ENCODE measurements at regions not wholly inside any gene's neighbourhood (a gene's known extent, or its start where the extent isn't known, plus 50 kb on each side); places are given as distances from the start of the nearest gene placed in this dataset.
"Not testable (repeated sequence)": the region's sequence is repeated elsewhere in the genome, so short reads cannot be mapped to it uniquely, and the experiment has no call there.

- DNase-seq (ENCODE audit: low read depth in 3 of 3): no peak
These were observed 51.9 kb upstream of the TBL1XR1 start for GRCh38 chr3:177249203-177249602.

- no peak for DNase-seq (ENCODE audit: low read depth in 3 of 3)
These were observed 52.9 kb upstream of the TBL1XR1 start for GRCh38 chr3:177250151-177250550.

- no peak for DNase-seq (ENCODE audit: low read depth in 3 of 3)
These were observed 54.5 kb upstream of the TBL1XR1 start for GRCh38 chr3:177251755-177252154.

GRCh38 chr3:177257006-177257405 is 59.7 kb upstream of the TBL1XR1 start:
- no peak for DNase-seq (ENCODE audit: low read depth in 3 of 3)

GRCh38 chr3:177257625-177258024 is 60.3 kb upstream of the TBL1XR1 start:
- no peak for DNase-seq (ENCODE audit: low read depth in 3 of 3)

GRCh38 chr3:177262396-177262795 is 65.1 kb upstream of the TBL1XR1 start:
- no peak for DNase-seq (ENCODE audit: low read depth in 3 of 3)

- DNase-seq (ENCODE audit: low read depth in 3 of 3): no peak
These were observed 66.5 kb upstream of the TBL1XR1 start for GRCh38 chr3:177263615-177264368.

- DNase-seq (ENCODE audit: low read depth in 3 of 3): not testable (repeated sequence)
These were observed 74.7 kb upstream of the TBL1XR1 start for GRCh38 chr3:177271811-177272501.

- DNase-seq (ENCODE audit: low read depth in 3 of 3): no peak
These were observed 80.7 kb upstream of the TBL1XR1 start for GRCh38 chr3:177278016-177278415.

GRCh38 chr3:177279118-177279815 is 82.0 kb upstream of the TBL1XR1 start:
- DNase-seq (ENCODE audit: low read depth in 3 of 3): no peak

GRCh38 chr3:177281292-177282118 is 84.2 kb upstream of the TBL1XR1 start:
- DNase-seq (ENCODE audit: low read depth in 3 of 3): no peak

- no peak for DNase-seq (ENCODE audit: low read depth in 3 of 3)
These were observed 84.9 kb upstream of the TBL1XR1 start for GRCh38 chr3:177282119-177282655.

GRCh38 chr3:177283983-177284382 is 86.7 kb upstream of the TBL1XR1 start:
- DNase-seq (ENCODE audit: low read depth in 3 of 3): no peak

- peak in 2 of 3 donors; percentile 20 to 23 for DNase-seq (ENCODE audit: low read depth in 3 of 3)
These were observed 87.2 kb upstream of the TBL1XR1 start for GRCh38 chr3:177284383-177284881.

GRCh38 chr3:177286034-177286433 is 88.8 kb upstream of the TBL1XR1 start:
- DNase-seq (ENCODE audit: low read depth in 3 of 3): no peak

GRCh38 chr3:177287231-177287630 is 89.9 kb upstream of the TBL1XR1 start:
- DNase-seq (ENCODE audit: low read depth in 3 of 3): no peak

GRCh38 chr3:177290633-177291032 is 93.4 kb upstream of the TBL1XR1 start:
- no peak for DNase-seq (ENCODE audit: low read depth in 3 of 3)

- DNase-seq (ENCODE audit: low read depth in 3 of 3): no peak
These were observed 96.9 kb upstream of the TBL1XR1 start for GRCh38 chr3:177294221-177294620.

GRCh38 chr3:177295116-177295515 is 97.8 kb upstream of the TBL1XR1 start:
- no peak for DNase-seq (ENCODE audit: low read depth in 3 of 3)

GRCh38 chr3:177299250-177299649 is 102.0 kb upstream of the TBL1XR1 start:
- no peak for DNase-seq (ENCODE audit: low read depth in 3 of 3)
